GM12878 (cell line): ENCODE measurements at regions not wholly inside any gene's neighbourhood (a gene's known extent, or its start where the extent isn't known, plus 50 kb on each side); places are given as distances from the start of the nearest gene placed in this dataset.

Experiments used
- CBX5 ChIP-seq: sonication (generic); IDR thresholded peaks from 2 replicates; pipeline ENCODE4 v1.6.1; 2016; ENCODE audit warnings: low read depth, moderate library complexity, mild to moderate bottlenecking, inconsistent platforms
- GABPA ChIP-seq: IDR thresholded peaks from 2 replicates; pipeline ENCODE4 v1.6.1; 2014; ENCODE audit warnings: antibody characterized with exemption, low read depth, mild to moderate bottlenecking, inconsistent platforms
- RUNX3 ChIP-seq: IDR thresholded peaks from 2 replicates; pipeline ENCODE4 v1.6.1; 2012; ENCODE audit warnings: low read length, inconsistent platforms
- SP1 ChIP-seq: IDR thresholded peaks from one replicate; pipeline ENCODE4 v1.6.1; 2011; ENCODE audit warnings: low read depth, low read length
- ZNF207 ChIP-seq: fragments of 450-650 bp; IDR thresholded peaks from 2 replicates; pipeline ENCODE4 v1.6.1; 2014; ENCODE audit warnings: antibody characterized with exemption, mild to moderate bottlenecking, borderline replicate concordance
- TF ChIP-seq, protein P1 (sequence below): fragments of 450-650 bp; IDR thresholded peaks from 2 replicates; pipeline ENCODE4 v1.6.1; 2017; ENCODE audit warnings: mild to moderate bottlenecking
- TF ChIP-seq, protein P2 (sequence below): IDR thresholded peaks from 2 replicates; pipeline ENCODE4 v1.6.1; 2011; ENCODE audit warnings: borderline replicate concordance, low read depth, mild to moderate bottlenecking, moderate library complexity, mixed read lengths, low read length; ENCODE audit not compliant: insufficient read depth; ENCODE audit errors: extremely low read length
- TF ChIP-seq, protein P3 (sequence below), 3 experiments: IDR thresholded peaks in 2 of 3; conservative IDR thresholded peaks in 1 of 3; 2 replicates each; pipeline ENCODE4 v1.5.1; 2011; ENCODE audit warnings: low read depth in 3 of 3, low read length in 3 of 3, mild to moderate bottlenecking in 3 of 3, control low read depth in 2 of 3, moderate library complexity in 2 of 3, inconsistent platforms in 1 of 3, mixed read lengths in 1 of 3; ENCODE audit not compliant: control insufficient read depth in 2 of 3, insufficient read depth in 1 of 3; ENCODE audit errors: extremely low read depth in 1 of 3
- TF ChIP-seq, protein P4 (sequence below): IDR thresholded peaks from 2 replicates; pipeline ENCODE4 v1.6.1; 2011; ENCODE audit warnings: low read depth, low read length, improper control_type of control experiment, borderline replicate concordance

DNA sequence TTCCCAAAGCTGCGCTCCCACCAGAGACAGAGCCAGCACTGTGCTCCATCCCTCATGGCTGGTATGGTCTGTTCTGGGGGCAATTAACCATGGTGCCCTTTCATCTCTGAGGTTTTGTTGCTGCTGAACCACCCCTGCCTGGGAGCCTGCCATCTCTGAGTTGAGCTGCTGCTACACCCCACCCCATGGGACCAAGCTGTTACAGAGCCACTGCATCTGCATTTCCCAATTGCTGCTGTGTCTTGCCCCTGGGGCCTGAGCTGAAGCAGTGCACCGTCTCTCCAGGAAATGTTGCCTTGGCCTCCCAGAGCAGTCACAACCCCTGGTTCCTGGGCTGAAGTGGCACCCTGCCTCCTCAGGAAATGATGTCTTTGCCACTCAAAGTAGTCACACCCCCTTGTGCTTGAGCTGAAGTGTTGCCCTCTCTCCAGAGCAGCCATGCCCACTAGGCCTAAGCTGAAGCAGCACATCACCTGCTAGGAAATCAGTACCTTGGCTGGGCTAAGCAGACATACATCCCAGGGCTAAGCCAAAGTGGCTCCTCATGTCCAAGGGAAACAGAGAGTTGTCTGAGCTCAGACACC lies 140.3 kb downstream of the RERGL start:
- TF ChIP-seq, protein P1, sequence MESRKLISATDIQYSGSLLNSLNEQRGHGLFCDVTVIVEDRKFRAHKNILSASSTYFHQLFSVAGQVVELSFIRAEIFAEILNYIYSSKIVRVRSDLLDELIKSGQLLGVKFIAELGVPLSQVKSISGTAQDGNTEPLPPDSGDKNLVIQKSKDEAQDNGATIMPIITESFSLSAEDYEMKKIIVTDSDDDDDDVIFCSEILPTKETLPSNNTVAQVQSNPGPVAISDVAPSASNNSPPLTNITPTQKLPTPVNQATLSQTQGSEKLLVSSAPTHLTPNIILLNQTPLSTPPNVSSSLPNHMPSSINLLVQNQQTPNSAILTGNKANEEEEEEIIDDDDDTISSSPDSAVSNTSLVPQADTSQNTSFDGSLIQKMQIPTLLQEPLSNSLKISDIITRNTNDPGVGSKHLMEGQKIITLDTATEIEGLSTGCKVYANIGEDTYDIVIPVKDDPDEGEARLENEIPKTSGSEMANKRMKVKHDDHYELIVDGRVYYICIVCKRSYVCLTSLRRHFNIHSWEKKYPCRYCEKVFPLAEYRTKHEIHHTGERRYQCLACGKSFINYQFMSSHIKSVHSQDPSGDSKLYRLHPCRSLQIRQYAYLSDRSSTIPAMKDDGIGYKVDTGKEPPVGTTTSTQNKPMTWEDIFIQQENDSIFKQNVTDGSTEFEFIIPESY: no peak
- TF ChIP-seq CBX5 (no peak), RUNX3 (no peak), GABPA (no peak), SP1 (no peak), ZNF207 (no peak)
- TF ChIP-seq, protein P2, sequence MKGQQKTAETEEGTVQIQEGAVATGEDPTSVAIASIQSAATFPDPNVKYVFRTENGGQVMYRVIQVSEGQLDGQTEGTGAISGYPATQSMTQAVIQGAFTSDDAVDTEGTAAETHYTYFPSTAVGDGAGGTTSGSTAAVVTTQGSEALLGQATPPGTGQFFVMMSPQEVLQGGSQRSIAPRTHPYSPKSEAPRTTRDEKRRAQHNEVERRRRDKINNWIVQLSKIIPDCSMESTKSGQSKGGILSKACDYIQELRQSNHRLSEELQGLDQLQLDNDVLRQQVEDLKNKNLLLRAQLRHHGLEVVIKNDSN: no peak
- TF ChIP-seq, protein P3, sequence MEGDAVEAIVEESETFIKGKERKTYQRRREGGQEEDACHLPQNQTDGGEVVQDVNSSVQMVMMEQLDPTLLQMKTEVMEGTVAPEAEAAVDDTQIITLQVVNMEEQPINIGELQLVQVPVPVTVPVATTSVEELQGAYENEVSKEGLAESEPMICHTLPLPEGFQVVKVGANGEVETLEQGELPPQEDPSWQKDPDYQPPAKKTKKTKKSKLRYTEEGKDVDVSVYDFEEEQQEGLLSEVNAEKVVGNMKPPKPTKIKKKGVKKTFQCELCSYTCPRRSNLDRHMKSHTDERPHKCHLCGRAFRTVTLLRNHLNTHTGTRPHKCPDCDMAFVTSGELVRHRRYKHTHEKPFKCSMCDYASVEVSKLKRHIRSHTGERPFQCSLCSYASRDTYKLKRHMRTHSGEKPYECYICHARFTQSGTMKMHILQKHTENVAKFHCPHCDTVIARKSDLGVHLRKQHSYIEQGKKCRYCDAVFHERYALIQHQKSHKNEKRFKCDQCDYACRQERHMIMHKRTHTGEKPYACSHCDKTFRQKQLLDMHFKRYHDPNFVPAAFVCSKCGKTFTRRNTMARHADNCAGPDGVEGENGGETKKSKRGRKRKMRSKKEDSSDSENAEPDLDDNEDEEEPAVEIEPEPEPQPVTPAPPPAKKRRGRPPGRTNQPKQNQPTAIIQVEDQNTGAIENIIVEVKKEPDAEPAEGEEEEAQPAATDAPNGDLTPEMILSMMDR (IDR thresholded peaks at IDR 0.05 in 2 of 3, conservative IDR thresholded peaks at IDR 0.05 in 1 of 3; ENCODE audit: control insufficient read depth in 2 of 3, extremely low read depth in 1 of 3, insufficient read depth in 1 of 3, low read depth in 3 of 3, low read length in 3 of 3): no peak
- TF ChIP-seq, protein P4, sequence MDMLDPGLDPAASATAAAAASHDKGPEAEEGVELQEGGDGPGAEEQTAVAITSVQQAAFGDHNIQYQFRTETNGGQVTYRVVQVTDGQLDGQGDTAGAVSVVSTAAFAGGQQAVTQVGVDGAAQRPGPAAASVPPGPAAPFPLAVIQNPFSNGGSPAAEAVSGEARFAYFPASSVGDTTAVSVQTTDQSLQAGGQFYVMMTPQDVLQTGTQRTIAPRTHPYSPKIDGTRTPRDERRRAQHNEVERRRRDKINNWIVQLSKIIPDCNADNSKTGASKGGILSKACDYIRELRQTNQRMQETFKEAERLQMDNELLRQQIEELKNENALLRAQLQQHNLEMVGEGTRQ: no peak
